AG09309 (cell line): ENCODE measurements at regions not wholly inside any gene's neighbourhood (a gene's known extent, or its start where the extent isn't known, plus 50 kb on each side); places are given as distances from the start of the nearest gene placed in this dataset.
A peak's percentile ranks its signal among the peaks of the same experiment; 100 is the strongest.
"Not testable (repeated sequence)": the region's sequence is repeated elsewhere in the genome, so short reads cannot be mapped to it uniquely, and the experiment has no call there.

Experiments
- DNase-seq: peaks from one replicate; pipeline ENCODE4 v3.0.0-alpha.2; 2010; ENCODE audit warnings: low read depth
- H3K4me3 ChIP-seq: 2 replicates; pipeline ENCODE4 v1.5.1; 2011; ENCODE audit warnings: mild to moderate bottlenecking, low read depth, low read length, moderate library complexity; ENCODE audit not compliant: control insufficient read depth
- TF ChIP-seq, protein P1 (sequence below): IDR thresholded peaks from 2 replicates; pipeline ENCODE4 v1.5.1; 2011; ENCODE audit warnings: mild to moderate bottlenecking, low read depth, low read length, inconsistent platforms; ENCODE audit not compliant: insufficient read depth, control insufficient read depth; ENCODE audit errors: missing control alignments

DNA sequence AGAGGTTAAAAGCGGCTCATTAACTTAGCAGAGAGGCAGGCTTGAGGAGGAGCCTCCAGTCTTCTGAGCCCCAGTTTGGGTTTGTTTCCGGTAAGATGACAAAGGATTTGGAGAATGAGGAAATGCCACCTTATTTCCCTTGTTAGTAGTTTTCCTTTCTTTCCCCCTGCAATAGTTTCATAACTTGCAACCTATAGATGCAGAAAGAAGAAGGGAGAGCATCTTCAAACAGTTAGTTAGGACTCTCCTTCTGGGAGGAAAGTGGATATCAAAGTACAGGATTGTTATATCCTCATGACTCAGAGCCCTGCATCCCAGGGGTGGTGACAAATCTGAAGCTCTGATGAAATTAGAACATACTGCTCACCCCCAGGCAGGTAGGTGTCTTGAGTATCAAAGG lies 180.7 kb upstream of the SLC38A2 start:
- no peak for DNase-seq
- H3K4me3 ChIP-seq = no peak overlapping the region
- TF ChIP-seq, protein P1, sequence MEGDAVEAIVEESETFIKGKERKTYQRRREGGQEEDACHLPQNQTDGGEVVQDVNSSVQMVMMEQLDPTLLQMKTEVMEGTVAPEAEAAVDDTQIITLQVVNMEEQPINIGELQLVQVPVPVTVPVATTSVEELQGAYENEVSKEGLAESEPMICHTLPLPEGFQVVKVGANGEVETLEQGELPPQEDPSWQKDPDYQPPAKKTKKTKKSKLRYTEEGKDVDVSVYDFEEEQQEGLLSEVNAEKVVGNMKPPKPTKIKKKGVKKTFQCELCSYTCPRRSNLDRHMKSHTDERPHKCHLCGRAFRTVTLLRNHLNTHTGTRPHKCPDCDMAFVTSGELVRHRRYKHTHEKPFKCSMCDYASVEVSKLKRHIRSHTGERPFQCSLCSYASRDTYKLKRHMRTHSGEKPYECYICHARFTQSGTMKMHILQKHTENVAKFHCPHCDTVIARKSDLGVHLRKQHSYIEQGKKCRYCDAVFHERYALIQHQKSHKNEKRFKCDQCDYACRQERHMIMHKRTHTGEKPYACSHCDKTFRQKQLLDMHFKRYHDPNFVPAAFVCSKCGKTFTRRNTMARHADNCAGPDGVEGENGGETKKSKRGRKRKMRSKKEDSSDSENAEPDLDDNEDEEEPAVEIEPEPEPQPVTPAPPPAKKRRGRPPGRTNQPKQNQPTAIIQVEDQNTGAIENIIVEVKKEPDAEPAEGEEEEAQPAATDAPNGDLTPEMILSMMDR = no peak

GRCh38 chr12:46550266-46550879 lies 177.8 kb upstream of the SLC38A2 start:
- no peak overlapping the region for H3K4me3 ChIP-seq
- no peak for DNase-seq
- TF ChIP-seq, protein P1 = no peak

- DNase-seq = peak; percentile 66
- H3K4me3 ChIP-seq = no peak overlapping the region
- TF ChIP-seq, protein P1 = no peak
These were observed 177.1 kb upstream of the SLC38A2 start for GRCh38 chr12:46549527-46550265.

GRCh38 chr12:46548605-46549071 lies 176.1 kb upstream of the SLC38A2 start:
- no peak overlapping the region for H3K4me3 ChIP-seq
- TF ChIP-seq, protein P1 = no peak
- DNase-seq = no peak

- no peak overlapping the region for H3K4me3 ChIP-seq
- no peak for DNase-seq
These were observed 175.1 kb upstream of the SLC38A2 start for GRCh38 chr12:46547421-46548354.

DNA sequence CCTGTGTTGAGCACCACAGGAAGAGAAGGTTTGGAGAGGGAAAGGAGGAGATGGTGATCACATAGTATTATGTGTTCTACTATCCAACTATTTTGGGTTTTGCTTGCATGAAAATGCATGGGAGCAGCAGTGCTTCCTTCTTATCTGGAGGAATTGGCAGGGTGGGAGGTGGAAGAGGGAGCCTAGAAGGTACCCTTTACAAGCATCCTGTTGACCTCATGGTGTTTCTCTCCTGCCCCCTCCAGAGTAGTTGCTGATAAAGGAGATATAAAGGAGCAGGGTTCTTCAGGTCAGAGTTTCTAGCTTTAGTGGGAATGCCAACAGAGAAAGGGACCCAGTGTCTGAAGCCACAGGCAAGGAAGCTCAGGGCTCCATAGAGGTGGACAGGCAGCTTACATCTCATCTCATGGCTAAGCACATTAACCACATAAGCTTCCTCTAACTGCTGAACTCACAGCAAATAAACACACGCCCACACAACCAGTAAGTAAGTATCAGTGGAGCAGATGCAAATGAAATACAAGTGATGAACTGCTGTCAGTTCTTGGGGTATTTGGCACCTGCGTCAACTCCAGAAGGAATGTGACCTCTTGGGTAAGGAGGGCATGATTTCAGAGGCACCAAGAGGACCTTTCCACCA lies 174.2 kb upstream of the SLC38A2 start:
- H3K4me3 ChIP-seq = no peak overlapping the region
- no peak for DNase-seq
- TF ChIP-seq, protein P1 = no peak

More at GRCh38 chr12:46547421-46548354, 175.1 kb upstream of the SLC38A2 start:
- TF ChIP-seq, protein P1 = no peak

DNA sequence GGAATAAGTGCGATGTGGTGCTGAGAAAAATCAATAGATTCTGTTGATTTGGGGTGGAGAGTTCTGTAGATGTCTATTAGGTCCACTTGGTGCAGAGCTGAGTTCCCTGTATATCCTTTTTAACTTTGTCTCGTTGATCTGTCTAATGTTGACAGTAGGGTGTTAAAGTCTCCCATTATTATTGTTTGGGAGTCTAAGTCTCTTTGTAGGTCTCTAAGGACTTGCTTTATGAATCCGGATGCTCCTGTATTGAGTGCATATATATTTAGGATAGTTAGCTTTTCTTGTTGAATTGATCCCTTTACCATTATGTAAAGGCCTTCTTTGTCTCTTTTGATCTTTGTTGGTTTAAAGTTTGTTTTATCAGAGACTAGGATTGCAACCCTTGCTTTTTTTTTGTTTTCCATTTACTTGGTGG lies 170.8 kb upstream of the SLC38A2 start:
- H3K4me3 ChIP-seq, DNase-seq: not testable (repeated sequence)
